ENCODE measurements at regions not wholly inside any gene's neighbourhood (a gene's known extent, or its start where the extent isn't known, plus 50 kb on each side); places are given as distances from the start of the nearest gene placed in this dataset.

DNA sequence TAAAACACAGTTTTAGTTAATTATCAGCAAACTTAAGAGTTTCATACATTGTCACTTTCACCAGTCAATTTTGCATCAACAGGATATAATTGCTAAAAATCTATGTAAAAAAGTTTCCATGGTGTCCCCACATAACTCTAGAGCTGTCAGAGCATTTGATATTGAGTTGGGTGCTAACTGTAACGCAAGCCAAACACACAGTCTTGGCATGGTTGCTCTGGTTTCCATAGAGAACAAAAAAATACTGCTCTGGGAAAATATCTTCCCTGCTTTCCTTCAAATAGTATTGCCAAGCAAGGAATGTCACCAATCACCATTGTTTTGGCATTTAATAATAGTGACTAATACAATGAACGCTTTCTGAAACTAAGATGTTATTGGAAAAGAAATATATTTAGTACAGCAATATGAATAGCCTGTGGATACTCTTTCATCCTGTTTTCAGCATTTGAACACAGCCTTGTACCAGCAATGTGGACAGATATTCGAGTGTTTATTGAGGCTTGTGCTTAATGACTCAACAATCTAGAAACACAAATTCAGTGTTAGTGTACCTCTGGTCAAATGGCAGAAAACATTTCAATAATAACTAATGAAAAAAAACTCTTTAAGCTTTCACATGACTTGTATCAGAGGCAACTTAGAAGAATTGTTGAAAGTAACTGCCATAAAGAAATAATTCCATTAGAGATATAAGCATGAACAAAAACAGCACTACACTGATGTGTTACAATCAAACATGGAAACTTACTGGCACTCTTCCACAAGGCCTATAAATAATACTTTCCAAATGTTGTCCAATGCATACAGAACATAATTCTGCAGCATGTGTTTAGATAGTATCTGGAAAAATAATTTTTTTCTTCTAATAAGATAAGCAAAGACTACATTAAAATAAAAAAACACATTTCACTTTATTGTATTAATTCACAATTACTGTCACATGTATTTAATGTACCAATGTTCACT, 1469.5 kb upstream of the CELF2 start:
- WGBS (ENCODE audit: insufficient coverage, insufficient replicate concordance, low lambda C conversion rate, missing lambda C conversion rate): 31% methylated on average over 3 of the region's 3 CpGs
- no peak for ATAC-seq
- TF ChIP-seq SPI1 (IDR thresholded peaks at IDR 0.05; ENCODE audit: borderline replicate concordance, insufficient read depth, low read depth, low read length): no peak
- TF ChIP-seq, protein P1, sequence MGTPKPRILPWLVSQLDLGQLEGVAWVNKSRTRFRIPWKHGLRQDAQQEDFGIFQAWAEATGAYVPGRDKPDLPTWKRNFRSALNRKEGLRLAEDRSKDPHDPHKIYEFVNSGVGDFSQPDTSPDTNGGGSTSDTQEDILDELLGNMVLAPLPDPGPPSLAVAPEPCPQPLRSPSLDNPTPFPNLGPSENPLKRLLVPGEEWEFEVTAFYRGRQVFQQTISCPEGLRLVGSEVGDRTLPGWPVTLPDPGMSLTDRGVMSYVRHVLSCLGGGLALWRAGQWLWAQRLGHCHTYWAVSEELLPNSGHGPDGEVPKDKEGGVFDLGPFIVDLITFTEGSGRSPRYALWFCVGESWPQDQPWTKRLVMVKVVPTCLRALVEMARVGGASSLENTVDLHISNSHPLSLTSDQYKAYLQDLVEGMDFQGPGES (IDR thresholded peaks at IDR 0.05): no peak
- no peak for TF ChIP-seq SRF (IDR thresholded peaks at IDR 0.05; ENCODE audit: low read depth in 2 of 2, low read length in 2 of 2)
- no peak for TF ChIP-seq YBX1 (IDR thresholded peaks at IDR 0.05)
- TF ChIP-seq E2F4 (IDR thresholded peaks at IDR 0.05; ENCODE audit: low read depth, low read length): no peak
- no peak for TF ChIP-seq PAX5 (IDR thresholded peaks at IDR 0.05; ENCODE audit: borderline replicate concordance, low read depth, low read length)
- no peak for TF ChIP-seq POLR2AphosphoS5 (IDR thresholded peaks at IDR 0.05; ENCODE audit: low read length)
- TF ChIP-seq BMI1 (IDR thresholded peaks at IDR 0.05; ENCODE audit: borderline replicate concordance): no peak
- no peak for TF ChIP-seq RAD21 (IDR thresholded peaks at IDR 0.05; ENCODE audit: insufficient read depth, low read depth, low read length)
- no peak for TF ChIP-seq SUPT20H (IDR thresholded peaks at IDR 0.05; ENCODE audit: borderline replicate concordance, control insufficient read depth, low read depth, low read length)
- TF ChIP-seq RCOR1 (conservative IDR thresholded peaks at IDR 0.05; ENCODE audit: low read depth, low read length): no peak
- TF ChIP-seq, protein P2, sequence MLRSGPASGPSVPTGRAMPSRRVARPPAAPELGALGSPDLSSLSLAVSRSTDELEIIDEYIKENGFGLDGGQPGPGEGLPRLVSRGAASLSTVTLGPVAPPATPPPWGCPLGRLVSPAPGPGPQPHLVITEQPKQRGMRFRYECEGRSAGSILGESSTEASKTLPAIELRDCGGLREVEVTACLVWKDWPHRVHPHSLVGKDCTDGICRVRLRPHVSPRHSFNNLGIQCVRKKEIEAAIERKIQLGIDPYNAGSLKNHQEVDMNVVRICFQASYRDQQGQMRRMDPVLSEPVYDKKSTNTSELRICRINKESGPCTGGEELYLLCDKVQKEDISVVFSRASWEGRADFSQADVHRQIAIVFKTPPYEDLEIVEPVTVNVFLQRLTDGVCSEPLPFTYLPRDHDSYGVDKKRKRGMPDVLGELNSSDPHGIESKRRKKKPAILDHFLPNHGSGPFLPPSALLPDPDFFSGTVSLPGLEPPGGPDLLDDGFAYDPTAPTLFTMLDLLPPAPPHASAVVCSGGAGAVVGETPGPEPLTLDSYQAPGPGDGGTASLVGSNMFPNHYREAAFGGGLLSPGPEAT (IDR thresholded peaks at IDR 0.05; ENCODE audit: low read depth): no peak
- TF ChIP-seq SREBF1 (IDR thresholded peaks at IDR 0.05; ENCODE audit: low read length): no peak
- TF ChIP-seq, protein P3, sequence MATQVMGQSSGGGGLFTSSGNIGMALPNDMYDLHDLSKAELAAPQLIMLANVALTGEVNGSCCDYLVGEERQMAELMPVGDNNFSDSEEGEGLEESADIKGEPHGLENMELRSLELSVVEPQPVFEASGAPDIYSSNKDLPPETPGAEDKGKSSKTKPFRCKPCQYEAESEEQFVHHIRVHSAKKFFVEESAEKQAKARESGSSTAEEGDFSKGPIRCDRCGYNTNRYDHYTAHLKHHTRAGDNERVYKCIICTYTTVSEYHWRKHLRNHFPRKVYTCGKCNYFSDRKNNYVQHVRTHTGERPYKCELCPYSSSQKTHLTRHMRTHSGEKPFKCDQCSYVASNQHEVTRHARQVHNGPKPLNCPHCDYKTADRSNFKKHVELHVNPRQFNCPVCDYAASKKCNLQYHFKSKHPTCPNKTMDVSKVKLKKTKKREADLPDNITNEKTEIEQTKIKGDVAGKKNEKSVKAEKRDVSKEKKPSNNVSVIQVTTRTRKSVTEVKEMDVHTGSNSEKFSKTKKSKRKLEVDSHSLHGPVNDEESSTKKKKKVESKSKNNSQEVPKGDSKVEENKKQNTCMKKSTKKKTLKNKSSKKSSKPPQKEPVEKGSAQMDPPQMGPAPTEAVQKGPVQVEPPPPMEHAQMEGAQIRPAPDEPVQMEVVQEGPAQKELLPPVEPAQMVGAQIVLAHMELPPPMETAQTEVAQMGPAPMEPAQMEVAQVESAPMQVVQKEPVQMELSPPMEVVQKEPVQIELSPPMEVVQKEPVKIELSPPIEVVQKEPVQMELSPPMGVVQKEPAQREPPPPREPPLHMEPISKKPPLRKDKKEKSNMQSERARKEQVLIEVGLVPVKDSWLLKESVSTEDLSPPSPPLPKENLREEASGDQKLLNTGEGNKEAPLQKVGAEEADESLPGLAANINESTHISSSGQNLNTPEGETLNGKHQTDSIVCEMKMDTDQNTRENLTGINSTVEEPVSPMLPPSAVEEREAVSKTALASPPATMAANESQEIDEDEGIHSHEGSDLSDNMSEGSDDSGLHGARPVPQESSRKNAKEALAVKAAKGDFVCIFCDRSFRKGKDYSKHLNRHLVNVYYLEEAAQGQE (IDR thresholded peaks at IDR 0.05; ENCODE audit: low read depth, low read length): no peak
- no peak for TF ChIP-seq EGR1 (IDR thresholded peaks at IDR 0.05; ENCODE audit: borderline replicate concordance in 1 of 2, low read depth in 2 of 2, low read length in 2 of 2)
- no peak for TF ChIP-seq NR2C1 (IDR thresholded peaks at IDR 0.05)
- TF ChIP-seq ZBED1 (IDR thresholded peaks at IDR 0.05; ENCODE audit: borderline replicate concordance): no peak

More for the DNA sequence above, 1469.5 kb upstream of the CELF2 start:
- SMC1A ChIA-PET (ENCODE audit: uncharacterized antibody, unreplicated experiment): interaction anchor here (0.6 kb wide), 1 partner anchor 1466 kb away, joined by 3 read pairs; no protein-coding TSS in a partner anchor
- no TSS peak for BruUV-seq (replicated peaks)
- FAIRE-seq (no peak), DNase-seq (ENCODE audit: low read depth, low spot score) (no peak)
- RAD21 ChIA-PET (ENCODE audit: unreplicated experiment): no interaction called here
- Histone ChIP-seq H4K20me1 (ENCODE audit: control insufficient read depth, insufficient read depth) (no peaks in the 10 kb centered on the region), H3K4me2 (ENCODE audit: control insufficient read depth, insufficient read depth) (no peak overlapping the region), H3K9ac (ENCODE audit: control insufficient read depth, insufficient read depth, low read length) (no peak overlapping the region), H3K36me3 (ENCODE audit: control insufficient read depth in 2 of 2, insufficient read depth in 2 of 2, low read length in 1 of 2) (no peaks in the 10 kb centered on the region), H3K27me3 (replicated peaks in 1 of 2; ENCODE audit: control insufficient read depth in 2 of 2, insufficient read depth in 2 of 2, low read length in 1 of 2) (no peaks in the 10 kb centered on the region), H3K4me3 (no peak overlapping the region), H3K27ac (ENCODE audit: control insufficient read depth, insufficient read depth) (no peak overlapping the region), H2AFZ (ENCODE audit: control insufficient read depth, low read depth, low read length) (no peak overlapping the region), H3K79me2 (ENCODE audit: control insufficient read depth, insufficient read depth, low read length) (no peaks in the 10 kb centered on the region), H3K9me3 (replicated peaks; ENCODE audit: control insufficient read depth, insufficient read depth, low read length) (no peaks in the 10 kb centered on the region), H3K4me1 (ENCODE audit: control insufficient read depth, insufficient read depth, low read length) (no peaks in the 10 kb centered on the region)
- intact Hi-C loops (cut with micrococcal nuclease; ENCODE audit: unreplicated experiment): no loop called here
- CTCF ChIA-PET: no interaction called here
- in situ Hi-C loops (cut with MboI): no loop called here
- POLR2A ChIA-PET: no interaction called here
